Activated CD8-positive, alpha-beta memory T cell treated with anti-CD3 and anti-CD28 coated beads, Interleukin-2, amount 10 ng/mL, durations not matched to agents 7 days and 5 days (primary cell): ENCODE measurements at regions not wholly inside any gene's neighbourhood (a gene's known extent, or its start where the extent isn't known, plus 50 kb on each side); places are given as distances from the start of the nearest gene placed in this dataset.

ENCODE experiments used
- ATAC-seq: fragments of 150-1000 bp; cut with Tn5 transposase; one replicate; pipeline ENCODE4 v1.10.0; 2021; ENCODE audit warnings: moderate library complexity
- CTCF ChIA-PET: fragments of 350-600 bp; sonication (Branson Sonifier 250); formaldehyde crosslinking; loops from one replicate; lab custom pipeline; 2021; ENCODE audit warnings: antibody characterized with exemption; lab: Charles Lee
- DNase-seq: peaks from one replicate; pipeline ENCODE4 v3.0.0-alpha.2; 2020
- H3K27ac Mint-ChIP-seq: one replicate; pipeline ENCODE4 v1.8.0; 2021; ENCODE audit warnings: mild to moderate bottlenecking, mixed read lengths
- H3K27me3 Mint-ChIP-seq: one replicate; pipeline ENCODE4 v1.8.0; 2021; ENCODE audit warnings: mixed read lengths
- H3K36me3 Mint-ChIP-seq: one replicate; pipeline ENCODE4 v1.8.0; 2021; ENCODE audit warnings: mild to moderate bottlenecking, mixed read lengths
- H3K4me1 Mint-ChIP-seq: one replicate; pipeline ENCODE4 v1.8.0; 2021; ENCODE audit warnings: mixed read lengths
- H3K4me3 Mint-ChIP-seq: one replicate; pipeline ENCODE4 v1.8.0; 2021; ENCODE audit warnings: mild to moderate bottlenecking, moderate library complexity, mixed read lengths
- H3K9me3 Mint-ChIP-seq: one replicate; pipeline ENCODE4 v1.8.0; 2022; ENCODE audit warnings: low read depth, mixed read lengths

GRCh38 chr5:2303431-2304100, 420.8 kb upstream of the IRX4 start:
- CTCF ChIA-PET = interaction anchor here (0.8 to 1.1 kb wide), 2 partner anchors 9 to 10 kb away, joined by 3 read pairs; no protein-coding TSS in a partner anchor
- Mint-ChIP-seq H3K4me3 (no peak overlapping the region), H3K4me1 (no peaks in the 10 kb centered on the region), H3K9me3 (no peaks in the 10 kb centered on the region), H3K27me3 (no peaks in the 10 kb centered on the region), H3K36me3 (no peaks in the 10 kb centered on the region), H3K27ac (no peak overlapping the region)
- DNase-seq (no peak), ATAC-seq (no peak)

DNA sequence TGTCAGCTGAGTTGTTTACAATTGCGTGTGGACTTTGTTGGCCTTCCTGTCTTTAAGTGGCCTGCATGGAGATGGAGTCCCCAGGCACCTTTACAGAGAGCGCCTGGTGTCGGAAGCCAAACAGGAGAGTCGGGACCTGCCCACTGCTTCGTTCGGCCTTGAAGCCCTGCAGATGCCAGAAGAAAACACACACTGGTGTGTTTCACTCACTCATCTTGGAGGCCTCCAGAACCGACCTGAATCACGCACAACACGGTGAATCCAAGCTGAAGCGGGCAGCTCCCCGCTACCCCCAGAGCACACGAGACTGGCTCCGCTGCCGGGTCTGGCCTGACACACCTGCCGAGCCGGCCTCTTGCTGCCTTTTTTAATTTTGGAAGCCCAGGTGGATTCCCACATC, 419.4 kb upstream of the IRX4 start:
- Mint-ChIP-seq H3K9me3 (no peaks in the 10 kb centered on the region), H3K4me1 (no peaks in the 10 kb centered on the region), H3K36me3 (no peaks in the 10 kb centered on the region), H3K27ac (no peak overlapping the region), H3K27me3 (no peaks in the 10 kb centered on the region), H3K4me3 (no peak overlapping the region)
- DNase-seq (no peak), ATAC-seq (no peak)
- CTCF ChIA-PET = no interaction called here

- no peak overlapping the region for H3K4me3 Mint-ChIP-seq
- DNase-seq (no peak), ATAC-seq (no peak)
- H3K4me1 Mint-ChIP-seq = no peaks in the 10 kb centered on the region
- no peaks in the 10 kb centered on the region for H3K27me3 Mint-ChIP-seq
- CTCF ChIA-PET = no interaction called here
- H3K27ac Mint-ChIP-seq = no peak overlapping the region
- no peaks in the 10 kb centered on the region for H3K9me3 Mint-ChIP-seq
- H3K36me3 Mint-ChIP-seq = no peaks in the 10 kb centered on the region
These were observed 418.3 kb upstream of the IRX4 start for GRCh38 chr5:2300861-2301574.

- ATAC-seq = no peak
- no peaks in the 10 kb centered on the region for H3K36me3 Mint-ChIP-seq
- CTCF ChIA-PET = no interaction called here
- H3K4me1 Mint-ChIP-seq = no peaks in the 10 kb centered on the region
- no peaks in the 10 kb centered on the region for H3K9me3 Mint-ChIP-seq
- DNase-seq = no peak
- no peaks in the 10 kb centered on the region for H3K27me3 Mint-ChIP-seq
- no peak overlapping the region for H3K27ac Mint-ChIP-seq
- no peak overlapping the region for H3K4me3 Mint-ChIP-seq
These were observed 417.7 kb upstream of the IRX4 start for GRCh38 chr5:2300421-2300820.

DNA sequence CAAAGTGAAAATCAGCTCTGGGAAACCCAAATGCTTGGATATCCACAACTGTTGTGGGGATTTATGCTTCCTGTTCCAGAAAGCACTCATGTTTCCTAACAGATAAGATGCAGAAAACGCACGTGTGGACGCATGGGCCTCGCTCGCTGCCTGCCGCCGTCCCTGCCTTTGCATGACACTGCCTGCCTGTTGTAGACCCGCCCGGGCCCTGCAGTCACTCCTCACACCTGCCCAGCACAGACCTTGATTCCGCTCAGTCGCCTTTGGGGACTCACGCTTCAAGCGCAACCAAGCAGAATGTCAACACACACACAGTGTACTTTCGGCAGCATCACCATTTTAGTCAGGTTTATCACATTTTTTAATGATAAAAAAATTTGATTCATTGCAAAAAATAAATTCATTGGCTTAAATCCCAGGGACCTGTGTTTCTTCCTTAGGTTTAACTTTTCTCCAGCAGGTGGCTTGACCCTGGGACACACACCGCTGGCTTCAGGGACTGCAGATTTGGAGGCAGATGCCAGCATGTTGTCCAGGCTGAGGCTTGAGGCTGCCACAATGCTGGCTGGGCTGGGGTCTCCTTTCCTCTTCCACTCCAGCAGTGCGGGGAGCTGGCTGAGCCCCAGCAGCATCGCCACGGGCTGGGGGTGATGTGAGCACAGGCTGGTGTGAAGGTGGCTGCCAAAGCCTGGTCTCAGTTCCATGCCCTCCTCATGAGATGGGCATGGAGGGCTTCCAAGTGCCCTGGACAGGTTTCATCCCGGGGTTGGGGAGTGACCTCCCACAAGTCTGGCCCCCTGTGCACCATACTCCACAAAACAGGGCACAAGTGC, 416.9 kb upstream of the IRX4 start:
- DNase-seq (no peak), ATAC-seq (no peak)
- Mint-ChIP-seq H3K4me1 (no peaks in the 10 kb centered on the region), H3K9me3 (no peaks in the 10 kb centered on the region), H3K4me3 (no peak overlapping the region), H3K27ac (no peak overlapping the region), H3K27me3 (no peaks in the 10 kb centered on the region), H3K36me3 (no peaks in the 10 kb centered on the region)
- CTCF ChIA-PET = no interaction called here

DNA sequence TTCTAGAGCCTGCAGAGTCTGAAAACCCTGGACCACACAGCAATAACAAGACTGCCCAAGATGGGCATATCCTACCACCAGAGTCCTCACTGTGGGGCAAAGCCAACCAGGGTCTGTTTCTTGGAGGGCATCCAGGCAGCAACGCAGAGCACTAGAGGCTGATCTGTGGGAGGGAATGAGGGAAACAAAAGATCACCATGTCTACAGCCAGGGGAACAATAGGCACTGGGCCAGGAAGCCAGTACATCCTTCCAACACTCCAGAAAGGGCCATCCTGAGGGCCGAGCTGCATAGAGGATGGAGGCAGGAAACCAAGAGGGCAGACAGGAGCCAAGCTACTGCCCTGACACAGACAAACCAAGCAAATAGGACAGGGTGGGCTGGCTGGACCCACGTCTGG, 416.1 kb upstream of the IRX4 start:
- H3K9me3 Mint-ChIP-seq = no peaks in the 10 kb centered on the region
- no peaks in the 10 kb centered on the region for H3K36me3 Mint-ChIP-seq
- no peak for DNase-seq
- no peak overlapping the region for H3K4me3 Mint-ChIP-seq
- no peaks in the 10 kb centered on the region for H3K27me3 Mint-ChIP-seq
- H3K4me1 Mint-ChIP-seq = no peaks in the 10 kb centered on the region
- ATAC-seq = no peak
- CTCF ChIA-PET = no interaction called here
- no peak overlapping the region for H3K27ac Mint-ChIP-seq

DNA sequence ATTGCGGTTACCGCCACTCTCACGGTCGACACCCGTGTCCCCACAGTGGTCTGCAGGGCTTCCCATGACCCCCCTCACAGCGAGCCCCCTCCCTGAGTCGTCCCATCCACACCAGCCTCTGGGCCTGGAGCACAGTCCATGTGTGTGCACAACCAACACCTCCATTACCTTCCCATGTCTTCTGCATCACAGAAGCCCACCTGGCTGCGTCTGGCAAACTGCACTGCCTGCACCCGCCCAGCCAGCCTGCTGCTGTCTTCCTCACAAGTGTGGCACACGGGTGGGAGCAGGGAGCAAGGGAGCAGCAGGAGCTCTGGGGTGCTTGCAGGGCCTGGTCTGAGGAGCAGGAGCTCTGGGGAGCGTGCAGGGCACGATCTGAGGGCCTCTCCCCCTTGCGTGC, 415.3 kb upstream of the IRX4 start:
- DNase-seq = no peak
- H3K4me3 Mint-ChIP-seq = no peak overlapping the region
- no peaks in the 10 kb centered on the region for H3K4me1 Mint-ChIP-seq
- ATAC-seq = no peak
- no peaks in the 10 kb centered on the region for H3K9me3 Mint-ChIP-seq
- no peaks in the 10 kb centered on the region for H3K27me3 Mint-ChIP-seq
- H3K27ac Mint-ChIP-seq = no peak overlapping the region
- CTCF ChIA-PET = no interaction called here
- no peaks in the 10 kb centered on the region for H3K36me3 Mint-ChIP-seq

GRCh38 chr5:2295476-2295875, 412.8 kb upstream of the IRX4 start:
- Mint-ChIP-seq H3K36me3 (no peaks in the 10 kb centered on the region), H3K27me3 (no peaks in the 10 kb centered on the region), H3K4me1 (no peaks in the 10 kb centered on the region), H3K4me3 (no peak overlapping the region), H3K27ac (no peak overlapping the region), H3K9me3 (no peaks in the 10 kb centered on the region)
- no peak for DNase-seq
- no peak for ATAC-seq
- CTCF ChIA-PET = no interaction called here

- H3K4me3 Mint-ChIP-seq = no peak overlapping the region
- ATAC-seq (no peak), DNase-seq (no peak)
- no peak overlapping the region for H3K27ac Mint-ChIP-seq
- H3K27me3 Mint-ChIP-seq = no peaks in the 10 kb centered on the region
- no peaks in the 10 kb centered on the region for H3K9me3 Mint-ChIP-seq
- CTCF ChIA-PET = interaction anchor here (1.1 kb wide), 1 partner anchor 9 kb away, joined by 3 read pairs; no protein-coding TSS in a partner anchor
- no peaks in the 10 kb centered on the region for H3K36me3 Mint-ChIP-seq
- no peaks in the 10 kb centered on the region for H3K4me1 Mint-ChIP-seq
These were observed 411.2 kb upstream of the IRX4 start for GRCh38 chr5:2293906-2294305.

GRCh38 chr5:2291146-2291840, 408.6 kb upstream of the IRX4 start:
- no peaks in the 10 kb centered on the region for H3K36me3 Mint-ChIP-seq
- no peak overlapping the region for H3K4me3 Mint-ChIP-seq
- H3K27me3 Mint-ChIP-seq = no peaks in the 10 kb centered on the region
- no peaks in the 10 kb centered on the region for H3K4me1 Mint-ChIP-seq
- H3K9me3 Mint-ChIP-seq = no peaks in the 10 kb centered on the region
- DNase-seq (no peak), ATAC-seq (no peak)
- H3K27ac Mint-ChIP-seq = no peak overlapping the region
- CTCF ChIA-PET = no interaction called here

DNA sequence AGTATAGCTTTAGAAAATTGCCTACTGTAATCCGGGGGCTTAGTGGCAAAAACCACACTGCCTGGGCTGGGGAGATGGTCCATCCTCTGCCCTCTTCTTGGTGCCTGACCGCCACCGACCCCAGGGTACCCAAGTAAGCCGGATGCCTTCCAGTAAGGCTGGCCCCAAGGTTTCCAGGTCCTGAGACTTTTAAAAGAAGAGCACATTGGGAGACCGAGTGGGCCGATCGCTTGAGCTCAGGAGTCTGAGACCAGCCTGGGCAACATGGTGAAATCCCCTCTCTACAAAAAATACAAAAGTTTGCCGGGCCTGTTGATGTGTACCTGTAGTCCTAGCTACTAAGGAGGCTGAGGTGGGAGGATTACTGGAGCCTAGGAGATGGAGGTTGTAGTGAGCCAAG, 406.7 kb upstream of the IRX4 start:
- Mint-ChIP-seq H3K36me3 (no peaks in the 10 kb centered on the region), H3K4me1 (no peaks in the 10 kb centered on the region), H3K27me3 (no peaks in the 10 kb centered on the region), H3K4me3 (no peak overlapping the region), H3K9me3 (no peaks in the 10 kb centered on the region), H3K27ac (no peak overlapping the region)
- CTCF ChIA-PET = no interaction called here
- DNase-seq = no peak
- ATAC-seq = no peak

- no peak for DNase-seq
- Mint-ChIP-seq H3K4me1 (no peaks in the 10 kb centered on the region), H3K36me3 (no peaks in the 10 kb centered on the region), H3K4me3 (no peak overlapping the region), H3K9me3 (no peaks in the 10 kb centered on the region), H3K27me3 (no peaks in the 10 kb centered on the region), H3K27ac (no peak overlapping the region)
- ATAC-seq = no peak
- CTCF ChIA-PET = no interaction called here
These were observed 406.2 kb upstream of the IRX4 start for GRCh38 chr5:2288968-2289367.

- ATAC-seq (no peak), DNase-seq (no peak)
- H3K27me3 Mint-ChIP-seq = no peaks in the 10 kb centered on the region
- H3K36me3 Mint-ChIP-seq = no peaks in the 10 kb centered on the region
- no peak overlapping the region for H3K4me3 Mint-ChIP-seq
- CTCF ChIA-PET = no interaction called here
- H3K27ac Mint-ChIP-seq = no peak overlapping the region
- no peaks in the 10 kb centered on the region for H3K4me1 Mint-ChIP-seq
- H3K9me3 Mint-ChIP-seq = no peaks in the 10 kb centered on the region
These were observed 405.7 kb upstream of the IRX4 start for GRCh38 chr5:2288466-2288865.
